Kidney (tissue), 13 donors: ENCODE measurements at regions not wholly inside any gene's neighbourhood (a gene's known extent, or its start where the extent isn't known, plus 50 kb on each side); places are given as distances from the start of the nearest gene placed in this dataset.

Source experiments
- DNase-seq, 5 donors: peaks; one replicate each; pipeline ENCODE4 v3.0.0-alpha.2; 2013 to 2020
- FAIRE-seq: peaks from 2 replicates; lab custom pipeline; 2012; peaks lifted over from hg19 to GRCh38; lab: Jason Lieb, UNC
- H3K27ac ChIP-seq, 2 donors: one replicate each; pipeline ENCODE4 v1.7.0; 2013; ENCODE audit warnings: low read depth in 2 of 2, low read length in 2 of 2, inconsistent platforms in 1 of 2
- H3K27me3 ChIP-seq: one replicate; pipeline ENCODE4 v1.7.1; 2013; ENCODE audit warnings: low read length, inconsistent platforms; ENCODE audit not compliant: control insufficient read depth, insufficient read depth
- H3K36me3 ChIP-seq, 3 donors: one replicate each; pipeline versions ENCODE4 v1.7.0 to v1.7.1; 2013; ENCODE audit warnings: low read length in 3 of 3, control low read depth in 1 of 3, inconsistent platforms in 1 of 3; ENCODE audit not compliant: insufficient read depth in 3 of 3, control insufficient read depth in 2 of 3
- H3K4me1 ChIP-seq, 3 donors: one replicate each; pipeline versions ENCODE4 v1.7.0 to v1.7.1; 2013; ENCODE audit warnings: low read length in 3 of 3, inconsistent platforms in 1 of 3, low read depth in 1 of 3; ENCODE audit not compliant: control insufficient read depth in 2 of 3, insufficient read depth in 2 of 3
- H3K4me3 ChIP-seq, 3 donors: one replicate each; pipeline versions ENCODE4 v1.7.0 to v1.8.1; 2013; ENCODE audit warnings: low read length in 3 of 3, control low read depth in 1 of 3, inconsistent platforms in 1 of 3
- H3K9ac ChIP-seq, 3 donors: one replicate each; pipeline versions ENCODE4 v1.7.0 to v1.7.1; 2013; ENCODE audit warnings: low read length in 3 of 3, control low read depth in 1 of 3, inconsistent platforms in 1 of 3
- H3K9me3 ChIP-seq, 3 donors: one replicate each; pipeline versions ENCODE4 v1.7.0 to v1.7.1; 2013; ENCODE audit warnings: low read length in 3 of 3, control low read depth in 1 of 3, inconsistent platforms in 1 of 3; ENCODE audit not compliant: control insufficient read depth in 2 of 3, insufficient read depth in 1 of 3
- intact Hi-C: fragments of 100-400 bp; cut with DNase I; formaldehyde crosslinking; loops from one replicate; pipeline ENCODE4 v1.11.1; 2022
- TF ChIP-seq, protein P1 (sequence below): IDR thresholded peaks from 3 replicates; pipeline ENCODE4 v1.5.1; 2012; ENCODE audit warnings: mild to moderate bottlenecking, moderate library complexity, borderline replicate concordance; ENCODE audit not compliant: insufficient read depth; ENCODE audit errors: extremely low read depth
- donor health status: control.
- donor health status: control.
- donor health status: control.
- donor health status: control.
- donor health status: control.
- donor health status: DM: yes; HTN: yes; CAD: no.
- donor health status: Normal renal cell carcinoma (clear cell type).

DNA sequence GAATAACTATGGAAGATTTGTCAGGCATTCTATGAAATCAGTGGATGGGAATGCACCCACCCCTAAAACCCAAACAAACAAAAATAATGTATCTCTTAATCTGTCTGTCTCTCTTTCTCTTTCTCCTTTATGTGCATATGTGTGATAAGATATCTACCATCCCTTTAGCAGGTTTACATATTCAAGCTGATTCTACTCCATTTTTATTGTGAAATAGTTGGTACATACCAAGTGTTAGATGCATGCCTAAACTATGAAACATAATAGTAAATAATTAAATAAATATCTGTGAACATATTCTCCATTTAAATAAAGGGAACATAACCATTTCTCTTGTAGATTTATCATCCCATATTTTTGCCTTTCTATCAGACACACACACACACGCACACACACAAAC, 121.8 kb upstream of the PCDH9 start:
- DNase-seq: no peak
- H3K9me3 ChIP-seq: no peaks in the 10 kb centered on the region
- TF ChIP-seq, protein P1, sequence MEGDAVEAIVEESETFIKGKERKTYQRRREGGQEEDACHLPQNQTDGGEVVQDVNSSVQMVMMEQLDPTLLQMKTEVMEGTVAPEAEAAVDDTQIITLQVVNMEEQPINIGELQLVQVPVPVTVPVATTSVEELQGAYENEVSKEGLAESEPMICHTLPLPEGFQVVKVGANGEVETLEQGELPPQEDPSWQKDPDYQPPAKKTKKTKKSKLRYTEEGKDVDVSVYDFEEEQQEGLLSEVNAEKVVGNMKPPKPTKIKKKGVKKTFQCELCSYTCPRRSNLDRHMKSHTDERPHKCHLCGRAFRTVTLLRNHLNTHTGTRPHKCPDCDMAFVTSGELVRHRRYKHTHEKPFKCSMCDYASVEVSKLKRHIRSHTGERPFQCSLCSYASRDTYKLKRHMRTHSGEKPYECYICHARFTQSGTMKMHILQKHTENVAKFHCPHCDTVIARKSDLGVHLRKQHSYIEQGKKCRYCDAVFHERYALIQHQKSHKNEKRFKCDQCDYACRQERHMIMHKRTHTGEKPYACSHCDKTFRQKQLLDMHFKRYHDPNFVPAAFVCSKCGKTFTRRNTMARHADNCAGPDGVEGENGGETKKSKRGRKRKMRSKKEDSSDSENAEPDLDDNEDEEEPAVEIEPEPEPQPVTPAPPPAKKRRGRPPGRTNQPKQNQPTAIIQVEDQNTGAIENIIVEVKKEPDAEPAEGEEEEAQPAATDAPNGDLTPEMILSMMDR: no peak
- intact Hi-C loops: no loop called here
- no peaks in the 10 kb centered on the region for H3K4me1 ChIP-seq
- H3K36me3 ChIP-seq: no peaks in the 10 kb centered on the region
- H3K9ac ChIP-seq: no peak overlapping the region
- H3K27me3 ChIP-seq: no peaks in the 10 kb centered on the region
- no peak overlapping the region for H3K4me3 ChIP-seq
- H3K27ac ChIP-seq: no peak overlapping the region
- no peak for FAIRE-seq

DNA sequence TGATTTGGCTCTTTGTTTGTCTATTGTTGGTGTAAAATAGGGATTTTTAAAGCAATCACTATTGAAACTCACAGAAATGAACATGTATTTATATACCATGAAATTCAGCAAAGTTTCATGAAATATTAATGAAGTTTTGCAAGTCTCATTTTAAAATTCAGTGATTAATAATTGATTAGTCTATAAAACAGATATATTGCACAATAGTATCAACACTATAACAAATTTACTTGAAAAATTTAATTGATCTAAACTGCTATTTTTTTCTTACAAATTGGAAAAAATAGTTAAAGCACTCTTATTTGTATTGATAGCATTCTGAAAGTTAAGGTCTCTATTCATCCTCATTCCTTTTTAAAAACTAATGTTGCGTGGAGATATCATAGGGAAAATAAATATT, 121.0 kb upstream of the PCDH9 start:
- no peaks in the 10 kb centered on the region for H3K36me3 ChIP-seq
- H3K27ac ChIP-seq: no peak overlapping the region
- no peaks in the 10 kb centered on the region for H3K9me3 ChIP-seq
- no peaks in the 10 kb centered on the region for H3K4me1 ChIP-seq
- no peaks in the 10 kb centered on the region for H3K27me3 ChIP-seq
- TF ChIP-seq, protein P1: no peak
- intact Hi-C loops: no loop called here
- no peak overlapping the region for H3K9ac ChIP-seq
- DNase-seq (no peak), FAIRE-seq (no peak)
- no peak overlapping the region for H3K4me3 ChIP-seq

- DNase-seq (peak in 3 of 5 donors; percentile 15 to 52 (median 37)), FAIRE-seq (no peak)
- intact Hi-C loops: no loop called here
- no peaks in the 10 kb centered on the region for H3K36me3 ChIP-seq
- H3K9ac ChIP-seq: no peak overlapping the region
- no peak overlapping the region for H3K27ac ChIP-seq
- H3K4me1 ChIP-seq: no peaks in the 10 kb centered on the region
- TF ChIP-seq, protein P1: no peak
- H3K27me3 ChIP-seq: no peaks in the 10 kb centered on the region
- no peaks in the 10 kb centered on the region for H3K9me3 ChIP-seq
- no peak overlapping the region for H3K4me3 ChIP-seq
Measured at GRCh38 chr13:67343777-67344176, 113.6 kb upstream of the PCDH9 start.

DNA sequence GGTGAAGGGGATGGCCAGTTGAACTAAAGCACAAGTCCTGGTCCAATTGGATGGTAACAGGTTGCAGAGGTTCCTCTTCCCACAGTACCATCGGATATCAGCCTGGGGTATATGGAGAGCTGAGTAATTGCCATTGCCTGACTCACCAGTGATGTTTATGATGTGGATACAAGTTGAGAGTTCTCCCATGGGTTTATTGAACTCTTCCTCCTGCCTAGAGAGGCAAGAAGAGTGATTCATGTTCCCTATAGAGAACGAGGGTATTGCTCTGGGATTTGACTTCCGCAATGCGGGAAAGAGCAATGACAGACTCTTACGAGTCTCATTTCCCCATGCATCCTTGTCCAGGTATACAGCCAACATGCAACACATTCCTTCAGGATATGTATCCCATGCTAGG, 111.3 kb upstream of the PCDH9 start:
- no peaks in the 10 kb centered on the region for H3K4me1 ChIP-seq
- intact Hi-C loops: no loop called here
- DNase-seq (no peak), FAIRE-seq (no peak)
- H3K27ac ChIP-seq: no peak overlapping the region
- no peaks in the 10 kb centered on the region for H3K27me3 ChIP-seq
- TF ChIP-seq, protein P1: no peak
- H3K9ac ChIP-seq: no peak overlapping the region
- H3K36me3 ChIP-seq: no peaks in the 10 kb centered on the region
- no peak overlapping the region for H3K4me3 ChIP-seq
- no peaks in the 10 kb centered on the region for H3K9me3 ChIP-seq
